Esophagus muscularis mucosa (tissue), 4 donors: ENCODE measurements at regions not wholly inside any gene's neighbourhood (a gene's known extent, or its start where the extent isn't known, plus 50 kb on each side); places are given as distances from the start of the nearest gene placed in this dataset.

Source experiments
- DNase-seq: peaks from one replicate; pipeline ENCODE4 v3.0.0-alpha.2; 2017; ENCODE audit errors: extremely low spot score
- H3K27ac ChIP-seq, 4 donors: fragments of 200-600 bp; sonication (generic); replicated peaks in 1 of 4; 1 replicate in 3 of 4; 2 replicates in 1 of 4; pipeline ENCODE4 v1.5.1; 2016 to 2019; ENCODE audit warnings: mild to moderate bottlenecking in 1 of 4
- H3K27me3 ChIP-seq, 4 donors: fragments of 200-600 bp; sonication (generic); one replicate each; pipeline versions ENCODE4 v1.5.1 to v1.6.0; 2016 to 2019
- H3K36me3 ChIP-seq, 4 donors: fragments of 200-600 bp; sonication (generic); one replicate each; pipeline ENCODE4 v1.5.1; 2016 to 2019
- H3K4me1 ChIP-seq, 4 donors: fragments of 200-600 bp; sonication (generic); one replicate each; pipeline ENCODE4 v1.5.1; 2016 to 2019
- H3K4me3 ChIP-seq, 4 donors: fragments of 200-600 bp; sonication (generic); 1 replicate in 2 of 4; 2 replicates in 2 of 4; pipeline ENCODE4 v1.5.1; 2016 to 2019; ENCODE audit warnings: mild to moderate bottlenecking in 4 of 4, moderate library complexity in 1 of 4
- H3K9me3 ChIP-seq, 4 donors: fragments of 200-600 bp; sonication (generic); 1 replicate in 3 of 4; 2 replicates in 1 of 4; pipeline ENCODE4 v1.5.1; 2016 to 2019
- CTCF ChIP-seq, 3 experiments: fragments of 200-600 bp in 2 of 3; fragments of 450-650 bp in 1 of 3; sonication (generic) in 2 of 3; IDR thresholded peaks; one replicate each; pipeline ENCODE4 v1.5.1; 2017 to 2019; ENCODE audit warnings: antibody characterized with exemption in 3 of 3, mild to moderate bottlenecking in 2 of 3, moderate library complexity in 1 of 3
- EP300 ChIP-seq: sonication (generic); formaldehyde crosslinking; IDR thresholded peaks from one replicate; pipeline ENCODE4 v1.6.1; 2017; ENCODE audit warnings: antibody characterized with exemption
- POLR2A ChIP-seq: fragments of 450-650 bp; IDR thresholded peaks from one replicate; pipeline ENCODE4 v1.6.1; 2017; ENCODE audit warnings: antibody characterized with exemption, moderate library complexity, mild to moderate bottlenecking, low read depth
- POLR2AphosphoS5 ChIP-seq, 2 donors: sonication (generic); formaldehyde crosslinking; IDR thresholded peaks; one replicate each; pipeline ENCODE4 v1.6.1; 2017; ENCODE audit warnings: antibody characterized with exemption in 2 of 2
- WGBS: methylation state at CpG from one replicate; pipeline ENCODE4 v1.1.5; 2018; 5-methylcytosine and 5-hydroxymethylcytosine counted together
- intact Hi-C: fragments of 100-400 bp; cut with DNase I; formaldehyde crosslinking; loops from one replicate; pipeline ENCODE4 v1.15.1; 2023

- Histone ChIP-seq H3K27me3 (no peaks in the 10 kb centered on the region), H3K36me3 (no peaks in the 10 kb centered on the region), H3K4me3 (no peak overlapping the region), H3K27ac (no peak overlapping the region), H3K4me1 (peaks cover 0 to 7% (median 4%) of the 10 kb centered on the region in 4 donors), H3K9me3 (no peaks in the 10 kb centered on the region)
- TF ChIP-seq POLR2AphosphoS5 (IDR thresholded peaks at IDR 0.05), result no peak
- TF ChIP-seq CTCF (IDR thresholded peaks at IDR 0.05), result no peak
- no peak for TF ChIP-seq EP300
- WGBS, result 50% methylated on average over 3 of the region's 3 CpGs
- intact Hi-C loops, result no loop called here
- no peak for DNase-seq
These were observed 531.1 kb upstream of the CITED2 start for GRCh38 chr6:139905404-139906052.

GRCh38 chr6:139904568-139904967 is 530.1 kb upstream of the CITED2 start:
- no peak overlapping the region for H3K27ac ChIP-seq
- no peaks in the 10 kb centered on the region for H3K27me3 ChIP-seq
- WGBS, result 87% methylated on average over 1 of the region's 1 CpG
- H3K4me3 ChIP-seq, result no peak overlapping the region
- DNase-seq, result no peak
- no peaks in the 10 kb centered on the region for H3K9me3 ChIP-seq
- intact Hi-C loops, result no loop called here
- no peak for TF ChIP-seq POLR2AphosphoS5 (IDR thresholded peaks at IDR 0.05)
- H3K4me1 ChIP-seq, result peaks cover 0 to 7% (median 4%) of the 10 kb centered on the region in 4 donors
- no peaks in the 10 kb centered on the region for H3K36me3 ChIP-seq

- no peak overlapping the region for H3K4me3 ChIP-seq
These were observed 529.7 kb upstream of the CITED2 start for GRCh38 chr6:139904158-139904533.

DNA sequence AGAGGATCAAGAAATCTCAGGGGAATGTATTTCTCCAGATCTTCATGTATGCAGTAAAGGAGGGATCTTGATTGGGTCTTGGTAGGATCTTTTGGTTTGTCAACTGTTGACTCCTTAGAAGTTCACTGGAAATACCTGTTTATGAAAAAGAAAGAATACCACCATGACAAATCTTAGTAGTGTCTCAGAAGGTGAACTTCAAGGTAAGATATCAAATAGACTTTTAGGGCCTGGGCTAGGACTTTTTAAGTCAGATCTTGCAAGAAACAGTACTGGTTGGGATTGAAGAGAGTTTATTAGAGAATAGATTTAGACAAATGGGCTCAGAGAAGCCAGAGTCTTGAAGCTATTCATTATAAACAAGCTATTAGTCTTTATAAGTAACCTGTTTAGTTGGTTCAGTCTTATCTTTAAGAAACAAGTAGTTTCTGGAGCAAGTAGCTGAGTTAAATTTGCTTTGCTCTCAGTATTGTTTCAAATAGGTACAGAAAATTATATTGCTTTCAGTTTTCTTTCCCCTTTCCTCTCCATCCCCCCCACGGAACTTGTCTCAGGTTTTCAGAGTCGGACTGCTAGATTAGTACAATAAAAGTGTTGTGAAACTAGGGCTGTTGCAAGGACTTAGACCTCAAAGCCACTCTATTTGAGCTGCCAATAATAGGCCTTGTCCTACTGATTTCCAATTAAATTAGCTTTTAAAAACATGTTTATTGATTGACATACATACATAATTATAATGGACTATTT is 529.1 kb upstream of the CITED2 start:
- no peak for TF ChIP-seq CTCF (IDR thresholded peaks at IDR 0.05)
- no peak for TF ChIP-seq EP300
- no peak for TF ChIP-seq POLR2A
- TF ChIP-seq POLR2AphosphoS5 (IDR thresholded peaks at IDR 0.05), result no peak
- Histone ChIP-seq H3K4me3 (no peak overlapping the region), H3K9me3 (no peaks in the 10 kb centered on the region), H3K27me3 (no peaks in the 10 kb centered on the region), H3K27ac (no peak overlapping the region), H3K36me3 (no peaks in the 10 kb centered on the region), H3K4me1 (peaks cover 0 to 7% (median 4%) of the 10 kb centered on the region in 4 donors)
- DNase-seq, result no peak
- intact Hi-C loops, result no loop called here
- WGBS, result 77% methylated on average over 2 of the region's 2 CpGs

More at GRCh38 chr6:139904158-139904533, 529.7 kb upstream of the CITED2 start:
- intact Hi-C loops, result no loop called here
- no peak for TF ChIP-seq EP300
- TF ChIP-seq POLR2AphosphoS5 (IDR thresholded peaks at IDR 0.05), result no peak
- TF ChIP-seq CTCF (IDR thresholded peaks at IDR 0.05), result no peak
- TF ChIP-seq POLR2A, result no peak
- H3K9me3 ChIP-seq, result no peaks in the 10 kb centered on the region
- H3K4me1 ChIP-seq, result peaks cover 0 to 7% (median 4%) of the 10 kb centered on the region in 4 donors
- DNase-seq, result no peak
- H3K36me3 ChIP-seq, result no peaks in the 10 kb centered on the region
- no peak overlapping the region for H3K27ac ChIP-seq
- no peaks in the 10 kb centered on the region for H3K27me3 ChIP-seq

- Histone ChIP-seq H3K4me1 (no peaks in the 10 kb centered on the region), H3K4me3 (no peak overlapping the region), H3K27me3 (no peaks in the 10 kb centered on the region), H3K36me3 (no peaks in the 10 kb centered on the region), H3K9me3 (no peaks in the 10 kb centered on the region), H3K27ac (no peak overlapping the region)
- no peak for TF ChIP-seq POLR2A
- peak in 2 of 3 experiments; percentile 27 to 46 for TF ChIP-seq CTCF (IDR thresholded peaks at IDR 0.05)
- intact Hi-C loops, result no loop called here
- WGBS, result 100% methylated on average over 1 of the region's 1 CpG
- no peak for DNase-seq
These were observed 520.9 kb upstream of the CITED2 start for GRCh38 chr6:139895205-139895793.
